Endometrium (tissue), 2 donors: ENCODE measurements at regions not wholly inside any gene's neighbourhood (a gene's known extent, or its start where the extent isn't known, plus 50 kb on each side); places are given as distances from the start of the nearest gene placed in this dataset.

Source experiments
- FAIRE-seq: peaks from 2 replicates; lab custom pipeline; 2012; peaks lifted over from hg19 to GRCh38; lab: Jason Lieb, UNC
- donor health status: control.
- donor health status: control.

- no peak for FAIRE-seq
Observed at GRCh38 chr1:38331496-38332210, 285.1 kb upstream of the POU3F1 start.

- no peak for FAIRE-seq
Observed at GRCh38 chr1:38330799-38331198, 284.2 kb upstream of the POU3F1 start.

- no peak for FAIRE-seq
Observed at GRCh38 chr1:38329644-38330043, 283.1 kb upstream of the POU3F1 start.

GRCh38 chr1:38328278-38329035 lies 281.9 kb upstream of the POU3F1 start:
- FAIRE-seq: no peak

GRCh38 chr1:38327559-38327973 lies 281.0 kb upstream of the POU3F1 start:
- FAIRE-seq: no peak

- no peak for FAIRE-seq
Observed at GRCh38 chr1:38326856-38327255, 280.3 kb upstream of the POU3F1 start.

GRCh38 chr1:38326135-38326534 lies 279.5 kb upstream of the POU3F1 start:
- no peak for FAIRE-seq

- no peak for FAIRE-seq
Observed at GRCh38 chr1:38312753-38313152, 266.2 kb upstream of the POU3F1 start.

GRCh38 chr1:38310079-38310478 lies 263.5 kb upstream of the POU3F1 start:
- no peak for FAIRE-seq

- no peak for FAIRE-seq
Observed at GRCh38 chr1:38308780-38309179, 262.2 kb upstream of the POU3F1 start.

GRCh38 chr1:38305666-38306065 lies 259.1 kb upstream of the POU3F1 start:
- no peak for FAIRE-seq

- no peak for FAIRE-seq
Observed at GRCh38 chr1:38303843-38304242, 257.2 kb upstream of the POU3F1 start.

- FAIRE-seq: no peak
Observed at GRCh38 chr1:38301040-38301439, 254.4 kb upstream of the POU3F1 start.

GRCh38 chr1:38300616-38301015 lies 254.0 kb upstream of the POU3F1 start:
- FAIRE-seq: no peak

GRCh38 chr1:38297842-38298241 lies 251.2 kb upstream of the POU3F1 start:
- no peak for FAIRE-seq

- no peak for FAIRE-seq
Observed at GRCh38 chr1:38297246-38297645, 250.7 kb upstream of the POU3F1 start.

GRCh38 chr1:38296047-38296446 lies 249.5 kb upstream of the POU3F1 start:
- FAIRE-seq: no peak

- FAIRE-seq: no peak
Observed at GRCh38 chr1:38293567-38293966, 247.0 kb upstream of the POU3F1 start.

- FAIRE-seq: no peak
Observed at GRCh38 chr1:38292969-38293368, 246.4 kb upstream of the POU3F1 start.

- FAIRE-seq: no peak
Observed at GRCh38 chr1:38291906-38292521, 245.4 kb upstream of the POU3F1 start.

- no peak for FAIRE-seq
Observed at GRCh38 chr1:38291336-38291735, 244.7 kb upstream of the POU3F1 start.

GRCh38 chr1:38289034-38289433 lies 242.4 kb upstream of the POU3F1 start:
- no peak for FAIRE-seq

- FAIRE-seq: no peak
Observed at GRCh38 chr1:38287547-38287946, 241.0 kb upstream of the POU3F1 start.
